ENCODE measurements at regions not wholly inside any gene's neighbourhood (a gene's known extent, or its start where the extent isn't known, plus 50 kb on each side); places are given as distances from the start of the nearest gene placed in this dataset.
"Not testable (repeated sequence)": the region's sequence is repeated elsewhere in the genome, so short reads cannot be mapped to it uniquely, and the experiment has no call there.

GRCh38 chr5:25970906-25971489, 1067.4 kb downstream of the CDH9 start:
- no peak overlapping the region for H3K4me3 ChIP-seq (ENCODE audit: control extremely low read depth in 1 of 5, extremely low read depth in 1 of 5, insufficient read depth in 1 of 5, low read depth in 2 of 5, low read length in 4 of 5)
- WGBS (ENCODE audit: insufficient coverage), result no CpG with 5 or more reads among the region's 3 CpGs
- ChIA-PET CTCF (no interaction called here), POLR2A (no interaction called here)
- no peaks in the 10 kb centered on the region for H3K79me2 ChIP-seq (ENCODE audit: control insufficient read depth, insufficient read depth, low read length)
- no peak overlapping the region for H2AFZ ChIP-seq (ENCODE audit: insufficient read depth, low read depth, low read length, poor library complexity, severe bottlenecking)
- no peak for TF ChIP-seq CTCF (IDR thresholded peaks at IDR 0.05)
- TF ChIP-seq EZH2 (IDR thresholded peaks at IDR 0.05; ENCODE audit: borderline replicate concordance, insufficient read depth, low read depth, low read length, poor library complexity, severe bottlenecking), result no peak
- no peaks in the 10 kb centered on the region for H3K27me3 ChIP-seq (replicated peaks in 1 of 4; ENCODE audit: control extremely low read depth in 1 of 4, control insufficient read depth in 3 of 4, insufficient read depth in 4 of 4, low read length in 3 of 4)
- H3K9me3 ChIP-seq (ENCODE audit: control extremely low read depth in 1 of 3, control insufficient read depth in 2 of 3, insufficient read depth in 1 of 3, low read length in 2 of 3), result no peaks in the 10 kb centered on the region
- H3K27ac ChIP-seq (ENCODE audit: low read length in 2 of 2), result no peak overlapping the region
- H4K20me1 ChIP-seq (ENCODE audit: control insufficient read depth, insufficient read depth, low read length, poor library complexity, severe bottlenecking), result no peaks in the 10 kb centered on the region
- no peak overlapping the region for H3K9ac ChIP-seq (ENCODE audit: low read length)
- no peak overlapping the region for H3K27ac Mint-ChIP-seq
- ATAC-seq (ENCODE audit: low read depth), result no peak
- H3K9me3 Mint-ChIP-seq (ENCODE audit: insufficient read depth), result peaks cover 6% of the 10 kb centered on the region
- H3K4me1 Mint-ChIP-seq, result no peaks in the 10 kb centered on the region
- no peaks in the 10 kb centered on the region for H3K4me1 ChIP-seq (ENCODE audit: control insufficient read depth in 2 of 2, insufficient read depth in 2 of 2, low read length in 2 of 2)
- intact Hi-C loops (cut with micrococcal nuclease), result no loop called here
- no peaks in the 10 kb centered on the region for H3K36me3 ChIP-seq (replicated peaks in 1 of 2; ENCODE audit: control extremely low read depth in 1 of 2, control insufficient read depth in 1 of 2, extremely low read depth in 1 of 2, insufficient read depth in 2 of 2, low read length in 1 of 2)
- no peak for DNase-seq
- no peak overlapping the region for H3K4me2 ChIP-seq (replicated peaks; ENCODE audit: low read depth, low read length, poor library complexity, severe bottlenecking)
- no peak overlapping the region for H3K4me3 Mint-ChIP-seq
- H3K27me3 Mint-ChIP-seq, result no peaks in the 10 kb centered on the region

DNA sequence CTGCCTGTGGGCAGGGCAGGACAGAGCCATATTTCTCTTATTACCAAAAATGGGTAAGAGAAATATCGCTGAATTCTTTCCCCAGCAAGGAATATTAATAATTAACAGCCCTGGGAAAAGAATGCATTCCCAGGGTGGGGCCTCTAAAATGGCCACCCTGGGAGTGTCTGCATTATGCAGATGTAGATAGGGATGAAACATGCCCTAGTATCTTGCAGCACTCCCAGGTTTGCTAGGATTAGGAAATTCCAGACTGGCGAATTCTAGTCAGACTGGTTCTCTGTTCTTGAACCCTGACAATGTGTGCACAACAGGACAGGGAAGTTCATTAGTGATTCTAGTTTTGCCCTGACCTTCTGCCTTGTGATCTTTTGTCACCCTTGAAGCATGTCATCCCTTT, 1069.3 kb downstream of the CDH9 start:
- H4K20me1 ChIP-seq (ENCODE audit: control insufficient read depth, insufficient read depth, low read length, poor library complexity, severe bottlenecking); H3K4me1 Mint-ChIP-seq; H3K4me3 ChIP-seq (ENCODE audit: control extremely low read depth in 1 of 5, extremely low read depth in 1 of 5, insufficient read depth in 1 of 5, low read depth in 2 of 5, low read length in 4 of 5); H3K4me1 ChIP-seq (ENCODE audit: control insufficient read depth in 2 of 2, insufficient read depth in 2 of 2, low read length in 2 of 2); H3K36me3 ChIP-seq (replicated peaks in 1 of 2; ENCODE audit: control extremely low read depth in 1 of 2, control insufficient read depth in 1 of 2, extremely low read depth in 1 of 2, insufficient read depth in 2 of 2, low read length in 1 of 2); H3K4me2 ChIP-seq (replicated peaks; ENCODE audit: low read depth, low read length, poor library complexity, severe bottlenecking); H3K27ac ChIP-seq (ENCODE audit: low read length in 2 of 2); H3K9me3 Mint-ChIP-seq (ENCODE audit: insufficient read depth); H3K27ac Mint-ChIP-seq; H2AFZ ChIP-seq (ENCODE audit: insufficient read depth, low read depth, low read length, poor library complexity, severe bottlenecking); POLR2A ChIA-PET; ATAC-seq (ENCODE audit: low read depth); H3K27me3 ChIP-seq (replicated peaks in 1 of 4; ENCODE audit: control extremely low read depth in 1 of 4, control insufficient read depth in 3 of 4, insufficient read depth in 4 of 4, low read length in 3 of 4); DNase-seq; intact Hi-C loops (cut with micrococcal nuclease); H3K27me3 Mint-ChIP-seq; CTCF ChIA-PET; H3K9me3 ChIP-seq (ENCODE audit: control extremely low read depth in 1 of 3, control insufficient read depth in 2 of 3, insufficient read depth in 1 of 3, low read length in 2 of 3); H3K4me3 Mint-ChIP-seq; H3K9ac ChIP-seq (ENCODE audit: low read length); H3K79me2 ChIP-seq (ENCODE audit: control insufficient read depth, insufficient read depth, low read length): not testable (repeated sequence)
- 87% methylated on average over 1 of the region's 2 CpGs for WGBS (ENCODE audit: insufficient coverage)

All from B cell (primary cell).